RWPE1 (cell line): ENCODE measurements at regions not wholly inside any gene's neighbourhood (a gene's known extent, or its start where the extent isn't known, plus 50 kb on each side); places are given as distances from the start of the nearest gene placed in this dataset.

Experiments used
- CTCF ChIA-PET: fragments of 350-600 bp; sonication (Branson Sonifier 250); formaldehyde crosslinking; extraction: SDS; loops from one replicate; lab custom pipeline; 2021; lab: Yijun Ruan, JAX
- POLR2A ChIA-PET: fragments of 400-600 bp; formaldehyde crosslinking; extraction: SDS; loops from one replicate; lab custom pipeline; 2020; ENCODE audit warnings: antibody characterized with exemption; ENCODE audit not compliant: low non-redundant PET; lab: Yijun Ruan, JAX
- DNase-seq: peaks from one replicate; pipeline ENCODE4 v3.0.0; 2012; ENCODE audit warnings: low spot score
- H3K27ac ChIP-seq: fragments of 450-650 bp; 2 replicates; pipeline ENCODE4 v1.5.1; 2017
- TF ChIP-seq, protein P1 (sequence below): fragments of 450-650 bp; conservative IDR thresholded peaks from 2 replicates; pipeline ENCODE4 v1.5.1; 2017; ENCODE audit warnings: low read depth, mild to moderate bottlenecking

GRCh38 chr14:79949906-79950305 lies 261.4 kb downstream of the DIO2 start:
- DNase-seq = no peak
- ChIA-PET CTCF (no interaction called here), POLR2A (no interaction called here)
- TF ChIP-seq, protein P1, sequence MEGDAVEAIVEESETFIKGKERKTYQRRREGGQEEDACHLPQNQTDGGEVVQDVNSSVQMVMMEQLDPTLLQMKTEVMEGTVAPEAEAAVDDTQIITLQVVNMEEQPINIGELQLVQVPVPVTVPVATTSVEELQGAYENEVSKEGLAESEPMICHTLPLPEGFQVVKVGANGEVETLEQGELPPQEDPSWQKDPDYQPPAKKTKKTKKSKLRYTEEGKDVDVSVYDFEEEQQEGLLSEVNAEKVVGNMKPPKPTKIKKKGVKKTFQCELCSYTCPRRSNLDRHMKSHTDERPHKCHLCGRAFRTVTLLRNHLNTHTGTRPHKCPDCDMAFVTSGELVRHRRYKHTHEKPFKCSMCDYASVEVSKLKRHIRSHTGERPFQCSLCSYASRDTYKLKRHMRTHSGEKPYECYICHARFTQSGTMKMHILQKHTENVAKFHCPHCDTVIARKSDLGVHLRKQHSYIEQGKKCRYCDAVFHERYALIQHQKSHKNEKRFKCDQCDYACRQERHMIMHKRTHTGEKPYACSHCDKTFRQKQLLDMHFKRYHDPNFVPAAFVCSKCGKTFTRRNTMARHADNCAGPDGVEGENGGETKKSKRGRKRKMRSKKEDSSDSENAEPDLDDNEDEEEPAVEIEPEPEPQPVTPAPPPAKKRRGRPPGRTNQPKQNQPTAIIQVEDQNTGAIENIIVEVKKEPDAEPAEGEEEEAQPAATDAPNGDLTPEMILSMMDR = no peak
- H3K27ac ChIP-seq = no peak overlapping the region

DNA sequence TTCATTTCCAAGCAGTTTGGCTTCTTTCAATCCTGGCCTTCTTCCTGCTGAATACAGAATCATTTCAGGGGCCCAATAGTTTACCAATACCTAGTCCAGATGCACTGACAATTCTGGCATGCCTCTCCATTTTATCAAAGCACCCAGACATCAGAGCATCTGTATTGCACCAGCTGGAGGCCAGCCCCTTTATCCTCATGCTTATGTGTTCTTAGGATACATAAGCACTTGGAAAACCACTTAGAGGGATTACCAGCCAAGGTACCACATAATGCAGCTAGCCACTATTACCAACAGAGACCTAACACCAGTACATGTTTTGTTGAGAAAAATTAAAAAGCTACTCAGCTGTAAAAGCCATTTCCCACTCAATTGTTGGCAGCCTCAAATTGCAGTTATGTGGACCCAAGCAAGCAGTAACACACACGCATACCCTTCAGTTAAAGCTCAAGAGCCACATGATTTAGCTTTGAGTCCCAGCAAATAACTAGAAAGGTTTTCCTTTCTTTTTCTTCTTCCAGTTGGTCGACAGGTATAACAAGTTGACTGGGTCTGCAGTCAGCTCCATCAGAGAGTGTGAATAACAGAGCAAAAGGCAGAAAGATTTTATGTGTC lies 263.8 kb downstream of the DIO2 start:
- no peak for DNase-seq
- TF ChIP-seq, protein P1 = no peak
- H3K27ac ChIP-seq = no peak overlapping the region
- POLR2A ChIA-PET = no interaction called here
- CTCF ChIA-PET = no interaction called here

- POLR2A ChIA-PET = no interaction called here
- CTCF ChIA-PET = interaction anchor here (0.7 kb wide), 1 partner anchor 992 kb away, joined by 7 read pairs; no protein-coding TSS in a partner anchor
- H3K27ac ChIP-seq = no peak overlapping the region
Observed at GRCh38 chr14:79939235-79939634, 272.1 kb downstream of the DIO2 start.

DNA sequence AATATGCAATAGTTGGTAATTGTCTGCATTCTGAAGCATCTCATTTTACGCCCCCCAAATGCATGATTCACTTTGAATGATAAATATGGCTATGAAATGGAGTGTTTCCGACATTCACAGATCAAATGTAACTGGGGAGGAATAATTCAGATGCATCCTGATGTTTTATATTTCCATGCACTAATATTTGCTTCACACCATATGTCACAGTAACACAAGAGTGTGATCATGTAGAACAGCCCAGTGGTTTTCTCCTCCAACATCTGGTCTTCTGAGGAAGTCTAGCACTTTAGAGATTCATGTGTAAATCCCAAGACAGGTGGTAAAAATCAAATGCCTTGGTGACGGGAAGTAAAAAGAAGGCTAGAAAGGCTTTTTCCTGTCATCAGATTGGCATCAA lies 273.1 kb downstream of the DIO2 start:
- POLR2A ChIA-PET = interaction anchor here (0.7 kb wide), 1 partner anchor 8 kb away, joined by 3 read pairs; no protein-coding TSS in a partner anchor
- TF ChIP-seq, protein P1 = no peak

More at GRCh38 chr14:79939235-79939634, 272.1 kb downstream of the DIO2 start:
- no peak for DNase-seq
- TF ChIP-seq, protein P1 = no peak

GRCh38 chr14:79937433-79937832 lies 273.9 kb downstream of the DIO2 start:
- ChIA-PET CTCF (interaction anchor here (0.6 kb wide), 1 partner anchor 704 kb away, joined by 3 read pairs; no protein-coding TSS in a partner anchor), POLR2A (no interaction called here)

More for the DNA sequence above, 273.1 kb downstream of the DIO2 start:
- CTCF ChIA-PET = interaction anchor here (0.7 kb wide), 1 partner anchor 591 kb away, joined by 4 read pairs; no protein-coding TSS in a partner anchor
- DNase-seq = no peak
- no peak overlapping the region for H3K27ac ChIP-seq

DNA sequence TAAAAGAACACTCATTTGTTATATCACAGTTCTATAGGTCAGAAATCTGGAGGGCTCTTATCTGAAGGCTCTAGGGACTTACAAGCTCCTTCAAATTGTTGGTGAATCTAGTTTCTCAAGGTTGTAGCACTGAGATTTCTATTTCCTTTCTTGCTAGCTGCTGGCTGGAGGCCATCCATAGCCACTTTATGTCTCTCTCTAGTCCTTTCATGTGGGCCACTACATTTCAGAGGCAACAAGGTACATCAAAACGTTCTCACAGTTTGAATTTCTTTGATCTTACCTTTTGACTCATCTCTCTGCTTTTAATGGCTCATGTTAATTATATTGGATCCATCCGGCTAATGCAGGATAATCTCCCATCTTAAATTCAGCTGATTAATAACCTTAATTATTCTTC lies 286.8 kb downstream of the DIO2 start:
- H3K27ac ChIP-seq = no peak overlapping the region
- TF ChIP-seq, protein P1 = no peak
- ChIA-PET CTCF (interaction anchor here (0.6 kb wide), 1 partner anchor 1147 kb away, joined by 3 read pairs; no protein-coding TSS in a partner anchor), POLR2A (no interaction called here)
- no peak for DNase-seq

More at GRCh38 chr14:79937433-79937832, 273.9 kb downstream of the DIO2 start:
- no peak overlapping the region for H3K27ac ChIP-seq
- DNase-seq = no peak
- TF ChIP-seq, protein P1 = no peak
